ENCODE measurements at regions not wholly inside any gene's neighbourhood (a gene's known extent, or its start where the extent isn't known, plus 50 kb on each side); places are given as distances from the start of the nearest gene placed in this dataset.
"Not testable (repeated sequence)": the region's sequence is repeated elsewhere in the genome, so short reads cannot be mapped to it uniquely, and the experiment has no call there.

GRCh38 chr2:59204040-59204439 is 962.9 kb upstream of the FANCL start:
- DNase-seq: no peak

- DNase-seq: no peak
These were observed 955.4 kb upstream of the FANCL start for GRCh38 chr2:59196491-59196890.

- no peak for DNase-seq
These were observed 954.7 kb upstream of the FANCL start for GRCh38 chr2:59195851-59196250.

DNA sequence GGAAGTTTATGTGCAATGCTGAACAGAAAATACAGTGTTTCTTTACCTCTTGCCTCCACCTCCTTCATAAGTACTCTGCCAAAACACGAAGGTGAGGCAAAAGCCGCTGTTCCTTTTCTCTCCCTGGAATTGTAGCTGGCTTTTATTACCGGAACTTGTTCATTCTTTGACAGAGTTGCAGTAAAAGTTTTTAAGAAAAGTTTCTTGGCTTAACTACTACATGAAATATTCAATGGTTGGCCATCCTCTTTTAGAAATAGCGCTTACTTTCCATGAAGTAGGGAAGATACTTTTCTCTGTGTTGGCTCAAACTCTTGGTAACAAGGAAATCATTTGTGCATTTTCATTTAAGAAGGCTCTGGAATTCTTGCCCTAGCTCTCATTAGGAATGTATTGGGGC is 950.7 kb upstream of the FANCL start:
- no peak for DNase-seq

GRCh38 chr2:59190518-59190917 is 949.4 kb upstream of the FANCL start:
- no peak for DNase-seq

DNA sequence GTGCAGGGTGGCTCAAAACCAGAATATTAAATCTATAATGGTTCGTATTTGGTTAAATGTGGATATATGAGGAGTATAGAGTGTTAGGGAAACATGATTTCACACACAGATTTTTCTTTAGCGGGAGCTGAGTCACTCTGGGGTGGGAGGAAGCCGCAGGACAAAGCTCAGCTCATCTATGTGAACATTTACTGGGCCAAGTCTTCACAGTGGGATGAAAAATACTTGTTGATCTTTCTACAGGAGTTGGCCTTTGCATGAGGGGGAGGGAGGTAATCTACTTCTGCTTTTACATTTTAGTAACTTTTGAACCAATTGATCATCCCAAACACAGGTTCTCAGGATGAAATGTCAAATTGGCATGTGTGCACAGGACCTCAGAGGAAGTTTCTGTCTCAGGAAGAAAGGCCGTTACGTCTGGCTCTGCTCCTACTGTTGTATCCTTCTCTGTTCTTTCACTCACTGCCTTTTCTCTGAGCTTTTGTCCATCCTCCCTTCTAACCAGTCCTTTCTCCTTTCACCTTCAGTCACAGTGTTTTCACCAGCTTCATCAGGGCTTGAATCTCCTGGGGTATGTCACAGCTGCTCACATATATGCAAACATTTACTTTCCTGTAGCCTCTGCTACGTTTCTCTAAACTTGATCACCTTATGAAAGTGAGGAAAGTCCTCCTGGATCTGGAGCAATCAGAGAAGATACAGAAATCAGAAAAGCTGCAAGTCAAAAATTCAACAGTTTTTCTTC is 943.3 kb upstream of the FANCL start:
- DNase-seq: peak; percentile 65

DNA sequence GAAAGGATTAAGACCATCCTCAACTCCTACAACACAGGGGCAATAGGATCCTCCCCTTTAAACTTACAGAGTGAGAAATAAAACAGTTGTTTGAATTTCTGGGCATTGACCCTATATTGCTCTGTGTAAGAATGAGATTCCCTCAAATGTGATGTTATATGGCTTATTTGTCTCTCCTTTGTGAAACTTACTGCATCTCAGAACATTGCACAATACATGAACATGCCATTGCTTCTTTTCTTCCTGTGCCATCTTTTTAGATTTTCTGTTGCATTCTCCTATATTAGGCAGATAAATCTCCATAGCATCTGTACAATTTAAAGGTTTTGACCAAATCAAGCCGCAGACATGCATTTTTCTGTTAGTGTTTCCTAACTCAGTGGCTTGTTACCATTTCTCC is 941.9 kb upstream of the FANCL start:
- DNase-seq: no peak

DNA sequence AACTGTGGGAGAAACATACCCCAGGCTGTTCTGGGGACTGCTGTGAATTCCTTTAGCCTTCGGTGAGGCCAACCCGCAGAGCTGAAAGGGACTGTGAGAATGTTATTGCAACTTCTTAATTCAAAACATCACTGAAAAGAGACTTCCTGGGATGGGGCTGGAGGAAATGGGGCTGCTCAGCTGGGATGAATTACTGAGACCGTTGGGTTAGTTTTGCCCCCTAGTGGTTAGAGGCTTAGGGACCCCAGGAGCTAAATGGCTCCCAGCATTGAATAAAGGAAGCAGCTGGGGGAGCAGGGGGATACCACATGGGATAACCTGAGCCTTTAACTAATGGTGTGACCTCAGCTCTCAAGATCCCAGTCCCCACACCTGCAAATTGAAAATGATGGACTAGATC is 941.1 kb upstream of the FANCL start:
- peak; percentile 61 for DNase-seq

DNA sequence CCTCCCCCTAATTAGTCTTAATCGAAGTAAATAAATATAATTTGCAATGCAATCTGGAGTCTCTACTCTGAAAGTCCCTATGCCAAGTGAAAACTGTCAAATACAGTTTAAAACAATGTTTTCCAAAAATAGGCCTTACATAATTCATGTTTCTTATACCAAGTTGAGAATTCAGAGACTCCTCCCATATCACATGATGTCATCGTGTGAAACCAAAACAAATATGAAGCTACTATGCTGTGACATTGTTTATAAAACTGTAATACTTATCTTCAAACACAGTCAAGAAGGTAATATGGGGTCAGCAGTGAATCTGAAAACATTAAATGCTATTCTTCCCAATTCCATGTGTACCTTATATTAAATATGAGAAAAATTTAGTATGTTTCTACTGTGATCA is 940.2 kb upstream of the FANCL start:
- peak; percentile 36 for DNase-seq

DNA sequence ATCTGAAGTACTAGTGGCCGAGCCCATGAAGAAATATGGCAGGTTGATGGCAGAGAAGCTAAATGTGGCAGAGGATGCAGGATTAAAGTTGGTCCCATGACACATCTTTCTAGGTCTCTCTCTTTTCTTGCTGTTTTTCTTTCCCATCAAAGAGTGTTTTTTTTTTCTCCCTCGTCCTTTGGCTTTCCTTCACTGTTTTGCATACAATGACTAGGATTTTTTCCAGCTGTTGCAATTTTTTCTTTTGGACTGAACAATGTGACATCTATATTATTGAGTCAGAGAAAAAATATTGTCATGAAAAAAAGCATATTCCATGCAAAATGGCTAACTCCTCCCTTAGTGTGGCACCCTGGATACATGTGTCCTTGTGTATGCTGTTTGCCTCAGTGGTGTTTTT is 939.5 kb upstream of the FANCL start:
- no peak for DNase-seq

DNA sequence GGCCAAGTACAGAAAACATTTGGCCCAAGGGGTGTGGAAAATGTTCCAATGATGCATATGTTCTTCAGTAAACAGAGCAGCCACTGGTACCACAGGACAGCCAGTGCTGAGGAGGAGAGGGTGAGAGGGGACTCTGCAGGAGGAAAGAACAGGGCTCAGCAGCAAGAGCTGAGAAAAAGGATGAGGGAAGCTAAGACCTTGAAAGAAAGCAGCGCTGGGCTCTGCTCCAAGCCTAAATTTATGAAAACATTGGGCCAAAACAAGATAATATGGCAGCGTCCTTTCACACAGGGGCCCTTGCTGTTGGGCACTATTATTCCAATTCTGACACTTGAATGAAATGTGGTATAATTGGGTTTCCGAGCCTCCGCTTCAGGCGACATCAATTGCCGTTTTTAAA is 939.0 kb upstream of the FANCL start:
- no peak for DNase-seq

GRCh38 chr2:59177748-59178147 is 936.6 kb upstream of the FANCL start:
- DNase-seq: no peak

DNA sequence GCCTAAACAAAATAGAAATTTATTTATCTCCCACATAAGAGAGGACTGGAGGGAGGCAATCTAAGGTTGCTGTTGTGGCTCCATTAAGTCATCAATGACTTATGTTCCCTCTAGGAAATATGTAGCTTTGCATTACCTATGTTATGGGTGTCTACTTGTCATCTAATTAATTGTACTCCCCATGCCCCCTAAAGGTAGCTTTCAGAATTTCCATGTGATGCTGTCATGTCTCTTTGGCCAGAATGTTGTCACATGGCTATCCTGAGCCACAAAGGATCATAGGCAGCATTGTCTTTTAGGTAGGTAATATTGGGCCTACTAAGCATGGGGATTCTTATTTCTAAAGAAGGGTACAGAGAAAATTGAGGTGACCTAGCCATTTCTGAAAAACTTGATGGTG is 935.6 kb upstream of the FANCL start:
- peak; percentile 71 for DNase-seq

DNA sequence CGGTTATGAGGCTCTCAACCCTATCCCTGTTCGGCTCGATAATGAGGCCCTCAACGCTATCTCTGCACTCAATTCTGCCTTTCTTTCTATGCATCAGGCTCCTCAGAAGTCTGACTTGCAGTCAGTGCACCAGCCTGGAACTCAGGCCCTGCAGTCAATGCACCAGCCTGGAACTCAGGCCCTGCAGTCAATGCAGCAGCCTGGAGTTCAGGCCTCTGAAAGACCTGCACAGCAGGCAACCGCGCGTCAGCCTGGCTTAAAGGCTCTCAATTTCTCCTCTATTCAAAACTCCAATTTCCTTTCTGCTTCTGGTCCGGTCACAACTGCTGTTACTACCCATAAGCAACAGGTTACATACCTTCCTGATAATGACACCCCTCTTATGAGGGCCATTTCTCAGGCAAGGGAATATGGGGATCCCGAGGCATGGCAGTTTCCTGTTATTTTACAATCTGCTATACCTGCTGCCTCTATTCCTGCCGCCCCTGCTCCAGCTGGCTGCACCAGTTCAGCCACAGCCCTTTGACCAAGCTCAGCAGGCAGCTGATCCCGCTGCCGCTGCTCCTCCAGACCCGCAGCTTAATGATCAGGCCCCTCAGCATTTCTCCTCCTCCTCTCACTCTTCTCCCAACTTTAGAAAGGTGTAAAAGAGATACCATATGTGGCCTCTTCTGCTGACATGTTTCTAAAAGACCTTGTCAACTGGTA is 933.6 kb upstream of the FANCL start:
- no peak for DNase-seq

GRCh38 chr2:59173325-59173724 is 932.2 kb upstream of the FANCL start:
- DNase-seq: no peak

GRCh38 chr2:59171019-59171418 is 929.9 kb upstream of the FANCL start:
- DNase-seq: no peak

GRCh38 chr2:59168766-59169165 is 927.6 kb upstream of the FANCL start:
- peak; percentile 63 for DNase-seq

DNA sequence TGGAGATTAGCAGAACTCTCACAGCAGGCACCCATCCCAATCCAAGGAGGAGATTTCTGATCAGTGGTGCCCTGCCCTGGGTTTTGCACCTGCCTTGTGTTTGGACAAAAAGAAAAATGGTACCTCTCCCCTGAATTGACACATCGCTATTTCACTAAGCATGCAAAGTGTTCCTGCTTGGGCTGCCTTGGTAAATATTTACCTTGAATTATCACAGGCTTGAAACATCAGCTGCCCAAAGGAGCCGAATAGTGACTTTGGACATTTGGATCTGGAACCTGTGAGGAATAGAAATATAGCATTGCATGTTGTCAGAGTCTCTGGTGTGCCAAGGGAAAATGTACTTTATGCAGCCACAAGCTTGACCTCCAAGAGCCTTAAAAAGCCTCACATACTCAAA is 926.4 kb upstream of the FANCL start:
- no peak for DNase-seq

GRCh38 chr2:59157908-59158307 is 916.8 kb upstream of the FANCL start:
- DNase-seq: not testable (repeated sequence)

GRCh38 chr2:59151805-59152204 is 910.7 kb upstream of the FANCL start:
- DNase-seq: no peak

DNA sequence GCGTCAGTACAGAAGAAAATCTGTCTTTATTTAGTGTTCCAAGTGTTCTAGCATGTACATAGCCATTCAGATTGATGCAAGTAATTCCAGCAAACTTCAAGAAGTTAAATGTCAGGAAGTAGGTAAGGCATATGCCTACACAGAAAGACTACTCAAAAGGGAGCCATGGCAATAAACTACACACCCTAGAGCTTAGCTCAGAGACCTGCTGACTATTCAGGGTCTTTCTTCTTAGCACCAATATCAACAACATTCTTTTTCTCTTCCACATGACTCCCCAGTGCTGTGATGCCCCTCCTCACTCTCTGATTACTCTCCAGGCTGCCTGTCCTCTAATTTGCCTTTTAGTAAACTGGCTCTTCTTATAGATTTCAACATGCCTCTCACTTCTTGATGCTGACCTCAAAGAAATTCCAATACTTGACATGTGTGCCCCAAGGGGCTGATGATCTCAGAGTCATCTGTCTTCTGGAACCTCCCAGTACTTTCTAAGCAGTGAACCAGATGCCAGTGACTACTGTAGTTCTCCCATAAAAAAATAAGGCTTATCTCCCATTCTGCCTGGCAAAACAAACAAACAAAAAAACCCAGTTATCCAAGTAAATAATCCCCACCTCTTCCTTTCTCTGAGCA is 909.2 kb upstream of the FANCL start:
- DNase-seq: no peak

- DNase-seq: no peak
These were observed 908.1 kb upstream of the FANCL start for GRCh38 chr2:59149271-59149670.

DNA sequence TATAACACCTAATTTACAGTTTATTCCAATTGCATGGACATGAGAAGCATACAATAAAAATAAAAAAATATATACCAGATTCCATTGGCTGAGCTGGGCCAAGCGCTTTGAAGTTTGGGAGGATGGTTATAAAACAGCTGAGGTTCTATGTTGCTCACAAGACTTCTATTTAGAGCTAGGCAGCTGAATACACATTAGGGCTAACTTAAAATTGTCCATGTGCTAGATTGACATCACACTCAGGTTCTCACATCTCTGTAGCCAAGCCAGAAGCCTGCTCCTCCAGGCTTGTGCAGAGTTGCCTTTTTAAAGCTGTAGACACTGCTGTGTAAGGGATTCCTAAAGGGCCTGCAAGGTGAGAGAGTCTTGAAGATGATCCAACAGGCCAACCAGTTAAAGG is 871.1 kb upstream of the FANCL start:
- no peak for DNase-seq

DNA sequence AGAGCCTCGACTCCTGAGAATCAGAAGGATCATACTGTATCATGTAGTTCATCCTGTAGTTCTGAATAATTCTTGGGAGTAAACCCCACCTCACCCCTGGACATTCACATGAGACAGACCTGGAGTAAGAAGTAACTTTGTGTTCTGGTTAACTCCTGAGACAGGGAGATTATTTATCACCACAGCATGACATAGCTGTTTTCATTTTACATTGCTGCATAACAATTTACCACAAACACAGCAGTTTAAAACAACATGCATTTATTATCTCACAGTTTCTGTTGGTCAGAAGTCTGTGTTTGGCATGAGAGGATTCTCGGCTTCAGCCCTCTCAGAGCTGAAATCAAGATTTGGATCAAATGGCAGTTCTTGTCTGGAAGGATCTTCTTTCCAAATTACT is 855.8 kb upstream of the FANCL start:
- DNase-seq: peak; percentile 82

Data from OCI-M1 (cell line).